ENCODE measurements at regions not wholly inside any gene's neighbourhood (a gene's known extent, or its start where the extent isn't known, plus 50 kb on each side); places are given as distances from the start of the nearest gene placed in this dataset.

DNA sequence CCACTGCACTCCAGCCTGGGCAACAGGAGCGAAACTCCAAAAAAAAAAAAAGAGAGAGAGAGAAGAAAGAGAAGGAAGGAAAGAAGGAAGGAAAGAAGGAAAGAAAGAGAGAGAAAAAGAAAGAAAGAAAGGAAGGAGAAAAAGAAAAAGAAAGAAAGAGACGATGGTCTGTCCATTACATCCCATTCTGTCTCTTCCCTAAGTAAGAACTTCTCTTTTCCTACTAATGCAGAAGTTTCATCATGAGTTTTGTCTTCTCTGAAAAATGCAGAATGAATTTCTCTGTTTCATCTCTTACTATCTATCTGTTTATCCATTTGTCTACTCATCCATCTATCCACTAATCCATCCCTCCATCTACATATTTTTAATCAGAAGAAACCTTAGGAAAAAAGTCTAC lies 94.9 kb upstream of the MED13 start:
- no peak overlapping the region for H3K27ac ChIP-seq (ENCODE audit: low read depth in 1 of 2, low read length in 2 of 2)
- ChIA-PET CTCF (no interaction called here), POLR2A (no interaction called here)
- no peaks in the 10 kb centered on the region for H3K9me3 ChIP-seq (ENCODE audit: control insufficient read depth in 1 of 2, insufficient read depth in 1 of 2, low read length in 2 of 2)
- ATAC-seq (ENCODE audit: poor library complexity) (no peak), DNase-seq (no peak)
- H3K36me3 ChIP-seq (ENCODE audit: insufficient read depth, low read length): no peaks in the 10 kb centered on the region
- peaks cover 13% of the 10 kb centered on the region for H3K27me3 Mint-ChIP-seq
- no peak overlapping the region for H3K4me3 ChIP-seq (ENCODE audit: low read length)
- TF ChIP-seq, protein P1, sequence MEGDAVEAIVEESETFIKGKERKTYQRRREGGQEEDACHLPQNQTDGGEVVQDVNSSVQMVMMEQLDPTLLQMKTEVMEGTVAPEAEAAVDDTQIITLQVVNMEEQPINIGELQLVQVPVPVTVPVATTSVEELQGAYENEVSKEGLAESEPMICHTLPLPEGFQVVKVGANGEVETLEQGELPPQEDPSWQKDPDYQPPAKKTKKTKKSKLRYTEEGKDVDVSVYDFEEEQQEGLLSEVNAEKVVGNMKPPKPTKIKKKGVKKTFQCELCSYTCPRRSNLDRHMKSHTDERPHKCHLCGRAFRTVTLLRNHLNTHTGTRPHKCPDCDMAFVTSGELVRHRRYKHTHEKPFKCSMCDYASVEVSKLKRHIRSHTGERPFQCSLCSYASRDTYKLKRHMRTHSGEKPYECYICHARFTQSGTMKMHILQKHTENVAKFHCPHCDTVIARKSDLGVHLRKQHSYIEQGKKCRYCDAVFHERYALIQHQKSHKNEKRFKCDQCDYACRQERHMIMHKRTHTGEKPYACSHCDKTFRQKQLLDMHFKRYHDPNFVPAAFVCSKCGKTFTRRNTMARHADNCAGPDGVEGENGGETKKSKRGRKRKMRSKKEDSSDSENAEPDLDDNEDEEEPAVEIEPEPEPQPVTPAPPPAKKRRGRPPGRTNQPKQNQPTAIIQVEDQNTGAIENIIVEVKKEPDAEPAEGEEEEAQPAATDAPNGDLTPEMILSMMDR (IDR thresholded peaks at IDR 0.05): no peak
- H3K27me3 ChIP-seq (ENCODE audit: control insufficient read depth in 1 of 2, insufficient read depth in 2 of 2, low read length in 2 of 2): peaks cover 0 to 3% of the 10 kb centered on the region in 2 experiments
- no peak overlapping the region for H3K27ac Mint-ChIP-seq
- H3K4me1 ChIP-seq (ENCODE audit: insufficient read depth, low read length): no peaks in the 10 kb centered on the region
- intact Hi-C loops (cut with DNase I, micrococcal nuclease): no loop called here
- no peaks in the 10 kb centered on the region for H3K36me3 Mint-ChIP-seq (ENCODE audit: low read depth)
- no peak overlapping the region for H3K4me3 Mint-ChIP-seq
- peaks cover 3% of the 10 kb centered on the region for H3K4me1 Mint-ChIP-seq (ENCODE audit: low read depth)
- H3K9me3 Mint-ChIP-seq: no peaks in the 10 kb centered on the region

GRCh38 chr17:62156949-62157348 lies 91.9 kb upstream of the MED13 start:
- CTCF ChIA-PET: no interaction called here
- Histone ChIP-seq H3K4me1 (ENCODE audit: insufficient read depth, low read length) (no peaks in the 10 kb centered on the region), H3K9me3 (ENCODE audit: control insufficient read depth in 1 of 2, insufficient read depth in 1 of 2, low read length in 2 of 2) (peaks cover 0 to 4% of the 10 kb centered on the region in 2 experiments), H3K27me3 (ENCODE audit: control insufficient read depth in 1 of 2, insufficient read depth in 2 of 2, low read length in 2 of 2) (peaks cover 0 to 3% of the 10 kb centered on the region in 2 experiments), H3K27ac (ENCODE audit: low read depth in 1 of 2, low read length in 2 of 2) (no peak overlapping the region), H3K4me3 (ENCODE audit: low read length) (no peak overlapping the region), H3K36me3 (ENCODE audit: insufficient read depth, low read length) (no peaks in the 10 kb centered on the region)
- no peaks in the 10 kb centered on the region for H3K36me3 Mint-ChIP-seq (ENCODE audit: low read depth)
- TF ChIP-seq, protein P1 (IDR thresholded peaks at IDR 0.05): no peak
- H3K4me1 Mint-ChIP-seq (ENCODE audit: low read depth): no peaks in the 10 kb centered on the region
- DNase-seq (no peak), ATAC-seq (ENCODE audit: poor library complexity) (no peak)
- H3K27ac Mint-ChIP-seq: no peak overlapping the region
- no peaks in the 10 kb centered on the region for H3K9me3 Mint-ChIP-seq
- no peak overlapping the region for H3K4me3 Mint-ChIP-seq
- POLR2A ChIA-PET: no interaction called here
- intact Hi-C loops (cut with DNase I, micrococcal nuclease): no loop called here
- H3K27me3 Mint-ChIP-seq: peaks cover 18% of the 10 kb centered on the region

DNA sequence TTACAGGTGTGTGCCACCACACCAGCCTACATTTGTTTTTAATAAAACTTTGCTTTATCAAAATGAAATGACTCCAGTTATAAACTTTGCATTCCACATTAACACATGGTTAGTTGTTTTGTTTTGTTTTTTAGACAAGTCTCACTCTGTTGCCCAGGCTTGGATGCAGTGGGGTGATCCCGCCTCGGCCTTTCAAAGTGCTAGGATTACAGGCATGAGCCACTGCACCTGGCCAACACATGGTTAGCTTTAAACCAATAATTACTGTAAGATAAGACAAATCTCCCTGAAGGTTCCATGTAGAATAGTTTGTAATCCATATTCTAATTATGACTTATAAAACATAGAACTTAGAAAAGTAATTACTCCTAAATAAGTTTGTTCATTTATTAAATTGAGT lies 89.8 kb upstream of the MED13 start:
- H3K27ac Mint-ChIP-seq: no peak overlapping the region
- Histone ChIP-seq H3K9me3 (ENCODE audit: control insufficient read depth in 1 of 2, insufficient read depth in 1 of 2, low read length in 2 of 2) (peaks cover 0 to 4% of the 10 kb centered on the region in 2 experiments), H3K4me1 (ENCODE audit: insufficient read depth, low read length) (no peaks in the 10 kb centered on the region), H3K27ac (ENCODE audit: low read depth in 1 of 2, low read length in 2 of 2) (no peak overlapping the region), H3K4me3 (ENCODE audit: low read length) (no peak overlapping the region), H3K27me3 (ENCODE audit: control insufficient read depth in 1 of 2, insufficient read depth in 2 of 2, low read length in 2 of 2) (peaks cover 0 to 3% of the 10 kb centered on the region in 2 experiments), H3K36me3 (ENCODE audit: insufficient read depth, low read length) (no peaks in the 10 kb centered on the region)
- H3K36me3 Mint-ChIP-seq (ENCODE audit: low read depth): no peaks in the 10 kb centered on the region
- POLR2A ChIA-PET: no interaction called here
- H3K9me3 Mint-ChIP-seq: no peaks in the 10 kb centered on the region
- no peak for ATAC-seq (ENCODE audit: poor library complexity)
- TF ChIP-seq, protein P1 (IDR thresholded peaks at IDR 0.05): no peak
- intact Hi-C loops (cut with DNase I, micrococcal nuclease): no loop called here
- DNase-seq: no peak
- CTCF ChIA-PET: no interaction called here
- no peak overlapping the region for H3K4me3 Mint-ChIP-seq
- H3K4me1 Mint-ChIP-seq (ENCODE audit: low read depth): no peaks in the 10 kb centered on the region
- peaks cover 22% of the 10 kb centered on the region for H3K27me3 Mint-ChIP-seq
